ENCODE measurements at regions not wholly inside any gene's neighbourhood (a gene's known extent, or its start where the extent isn't known, plus 50 kb on each side); places are given as distances from the start of the nearest gene placed in this dataset.

GRCh38 chr2:139271149-139271548, 491.0 kb upstream of the NXPH2 start:
- no peaks in the 10 kb centered on the region for H3K9me3 ChIP-seq (replicated peaks; ENCODE audit: control insufficient read depth, insufficient read depth, low read length)
- FAIRE-seq: no peak
- intact Hi-C loops (cut with micrococcal nuclease) (no loop called here), dilution Hi-C loops (cut with MboI; ENCODE audit: extremely low pct_ligation_motif_present, low sequenced_read_pairs) (no loop called here)
- H4K20me1 ChIP-seq (replicated peaks; ENCODE audit: control insufficient read depth, extremely low read depth, insufficient read depth, low read length): no peaks in the 10 kb centered on the region
- H3K9ac ChIP-seq (replicated peaks; ENCODE audit: extremely low read depth, insufficient read depth, low read length): no peak overlapping the region
- ChIA-PET POLR2A (no interaction called here), CTCF (no interaction called here)
- TF ChIP-seq JUN (IDR thresholded peaks at IDR 0.05; ENCODE audit: borderline replicate concordance, insufficient read depth, insufficient read length, low read depth): no peak
- TF ChIP-seq, protein P1, sequence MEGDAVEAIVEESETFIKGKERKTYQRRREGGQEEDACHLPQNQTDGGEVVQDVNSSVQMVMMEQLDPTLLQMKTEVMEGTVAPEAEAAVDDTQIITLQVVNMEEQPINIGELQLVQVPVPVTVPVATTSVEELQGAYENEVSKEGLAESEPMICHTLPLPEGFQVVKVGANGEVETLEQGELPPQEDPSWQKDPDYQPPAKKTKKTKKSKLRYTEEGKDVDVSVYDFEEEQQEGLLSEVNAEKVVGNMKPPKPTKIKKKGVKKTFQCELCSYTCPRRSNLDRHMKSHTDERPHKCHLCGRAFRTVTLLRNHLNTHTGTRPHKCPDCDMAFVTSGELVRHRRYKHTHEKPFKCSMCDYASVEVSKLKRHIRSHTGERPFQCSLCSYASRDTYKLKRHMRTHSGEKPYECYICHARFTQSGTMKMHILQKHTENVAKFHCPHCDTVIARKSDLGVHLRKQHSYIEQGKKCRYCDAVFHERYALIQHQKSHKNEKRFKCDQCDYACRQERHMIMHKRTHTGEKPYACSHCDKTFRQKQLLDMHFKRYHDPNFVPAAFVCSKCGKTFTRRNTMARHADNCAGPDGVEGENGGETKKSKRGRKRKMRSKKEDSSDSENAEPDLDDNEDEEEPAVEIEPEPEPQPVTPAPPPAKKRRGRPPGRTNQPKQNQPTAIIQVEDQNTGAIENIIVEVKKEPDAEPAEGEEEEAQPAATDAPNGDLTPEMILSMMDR (IDR thresholded peaks at IDR 0.05; ENCODE audit: extremely low read depth in 1 of 2, insufficient read depth in 1 of 2, low read depth in 1 of 2, low read length in 2 of 2): no peak
- no peak overlapping the region for H3K27ac ChIP-seq (ENCODE audit: insufficient read depth, low read depth, low read length)
- no peaks in the 10 kb centered on the region for H3K9me1 ChIP-seq (replicated peaks; ENCODE audit: control insufficient read depth, extremely low read depth, insufficient read depth, low read length)
- no peaks in the 10 kb centered on the region for H3K79me2 ChIP-seq (ENCODE audit: control insufficient read depth, insufficient read depth, low read length)
- no peaks in the 10 kb centered on the region for H3K36me3 ChIP-seq (ENCODE audit: control insufficient read depth in 2 of 2, extremely low read depth in 1 of 2, insufficient read depth in 2 of 2, low read length in 2 of 2)
- no peak overlapping the region for H3K4me2 ChIP-seq (ENCODE audit: insufficient read depth, low read length)
- BruUV-seq (replicated peaks): no TSS peak
- DNase-seq (ENCODE audit: low read depth, low spot score): no peak
- no peaks in the 10 kb centered on the region for H3K27me3 ChIP-seq (ENCODE audit: control insufficient read depth in 2 of 2, insufficient read depth in 2 of 2, low read length in 2 of 2)
- no peak overlapping the region for H3K4me3 ChIP-seq (replicated peaks in 1 of 3; ENCODE audit: insufficient read depth in 1 of 3, low read depth in 1 of 3, low read length in 3 of 3)
- H2AFZ ChIP-seq (ENCODE audit: low read depth, low read length): no peak overlapping the region
- no peaks in the 10 kb centered on the region for H3K4me1 ChIP-seq (ENCODE audit: control insufficient read depth, extremely low read depth, insufficient read depth, low read length)

- CTCF ChIA-PET: no interaction called here
- dilution Hi-C loops (cut with MboI; ENCODE audit: extremely low pct_ligation_motif_present, low sequenced_read_pairs) (no loop called here), intact Hi-C loops (cut with micrococcal nuclease) (no loop called here)
- H2AFZ ChIP-seq (ENCODE audit: low read depth, low read length): no peak overlapping the region
- no TSS peak for BruUV-seq (replicated peaks)
- no peak for DNase-seq (ENCODE audit: low read depth, low spot score)
- peaks cover 2% of the 10 kb centered on the region for H3K9me3 ChIP-seq (replicated peaks; ENCODE audit: control insufficient read depth, insufficient read depth, low read length)
- H3K79me2 ChIP-seq (ENCODE audit: control insufficient read depth, insufficient read depth, low read length): no peaks in the 10 kb centered on the region
- no peaks in the 10 kb centered on the region for H3K4me1 ChIP-seq (ENCODE audit: control insufficient read depth, extremely low read depth, insufficient read depth, low read length)
- no peaks in the 10 kb centered on the region for H3K27me3 ChIP-seq (ENCODE audit: control insufficient read depth in 2 of 2, insufficient read depth in 2 of 2, low read length in 2 of 2)
- H3K4me3 ChIP-seq (replicated peaks in 1 of 3; ENCODE audit: insufficient read depth in 1 of 3, low read depth in 1 of 3, low read length in 3 of 3): no peak overlapping the region
- no peaks in the 10 kb centered on the region for H3K36me3 ChIP-seq (ENCODE audit: control insufficient read depth in 2 of 2, extremely low read depth in 1 of 2, insufficient read depth in 2 of 2, low read length in 2 of 2)
- no peaks in the 10 kb centered on the region for H4K20me1 ChIP-seq (replicated peaks; ENCODE audit: control insufficient read depth, extremely low read depth, insufficient read depth, low read length)
- POLR2A ChIA-PET: no interaction called here
- TF ChIP-seq MAX (IDR thresholded peaks at IDR 0.05; ENCODE audit: insufficient read depth, insufficient read length) (no peak), POLR2AphosphoS5 (IDR thresholded peaks at IDR 0.05; ENCODE audit: insufficient read depth, low read depth, low read length) (no peak), MYC (IDR thresholded peaks at IDR 0.05; ENCODE audit: low read depth, low read length) (no peak), GATA2 (IDR thresholded peaks at IDR 0.05; ENCODE audit: insufficient read depth, insufficient read length, low read depth, low read length) (no peak), POLR2A (IDR thresholded peaks at IDR 0.05; ENCODE audit: low read depth, low read length) (no peak), JUN (IDR thresholded peaks at IDR 0.05; ENCODE audit: borderline replicate concordance, insufficient read depth, insufficient read length, low read depth) (no peak), FOS (IDR thresholded peaks at IDR 0.05; ENCODE audit: borderline replicate concordance, insufficient read depth, low read length) (no peak)
- TF ChIP-seq, protein P1 (IDR thresholded peaks at IDR 0.05; ENCODE audit: extremely low read depth in 1 of 2, insufficient read depth in 1 of 2, low read depth in 1 of 2, low read length in 2 of 2): no peak
- no peaks in the 10 kb centered on the region for H3K9me1 ChIP-seq (replicated peaks; ENCODE audit: control insufficient read depth, extremely low read depth, insufficient read depth, low read length)
- FAIRE-seq: no peak
- no peak overlapping the region for H3K9ac ChIP-seq (replicated peaks; ENCODE audit: extremely low read depth, insufficient read depth, low read length)
- H3K4me2 ChIP-seq (ENCODE audit: insufficient read depth, low read length): no peak overlapping the region
- no peak overlapping the region for H3K27ac ChIP-seq (ENCODE audit: insufficient read depth, low read depth, low read length)
These were observed 479.9 kb upstream of the NXPH2 start for GRCh38 chr2:139260052-139260430.
